Posterior vena cava (tissue), 2 donors: ENCODE measurements at regions not wholly inside any gene's neighbourhood (a gene's known extent, or its start where the extent isn't known, plus 50 kb on each side); places are given as distances from the start of the nearest gene placed in this dataset.

Source experiments
- DNase-seq: peaks from one replicate; pipeline ENCODE4 v3.0.0-alpha.2; 2020; ENCODE audit warnings: low spot score
- intact Hi-C, 2 donors: fragments of 100-400 bp; cut with DNase I; formaldehyde crosslinking; loops; one replicate each; pipeline versions ENCODE4 v1.14.1 to v1.14.2; 2022 to 2023
- donor health status: DM: yes; HTN: yes; CAD: no.
- donor health status: DM: yes; HTN: yes; CAD: no.

- DNase-seq, result no peak
- intact Hi-C loops, result no loop called here
These were observed 896.1 kb downstream of the CCSER2 start for GRCh38 chr10:85224366-85224940.

- DNase-seq, result no peak
- intact Hi-C loops, result no loop called here
These were observed 896.9 kb downstream of the CCSER2 start for GRCh38 chr10:85225311-85225710.

- no peak for DNase-seq
- intact Hi-C loops, result no loop called here
These were observed 898.2 kb downstream of the CCSER2 start for GRCh38 chr10:85226596-85226995.

GRCh38 chr10:85228726-85229125 is 900.3 kb downstream of the CCSER2 start:
- intact Hi-C loops, result no loop called here
- no peak for DNase-seq

GRCh38 chr10:85231534-85232270 is 903.3 kb downstream of the CCSER2 start:
- intact Hi-C loops, result no loop called here
- DNase-seq, result no peak

GRCh38 chr10:85235258-85235657 is 906.9 kb downstream of the CCSER2 start:
- intact Hi-C loops, result no loop called here
- no peak for DNase-seq

GRCh38 chr10:85238676-85239075 is 910.3 kb downstream of the CCSER2 start:
- intact Hi-C loops, result no loop called here
- no peak for DNase-seq

GRCh38 chr10:85250304-85250703 is 921.9 kb downstream of the CCSER2 start:
- no peak for DNase-seq
- intact Hi-C loops, result no loop called here

- intact Hi-C loops, result no loop called here
- no peak for DNase-seq
These were observed 928.1 kb downstream of the CCSER2 start for GRCh38 chr10:85256481-85256880.

GRCh38 chr10:85259908-85260307 is 931.5 kb downstream of the CCSER2 start:
- intact Hi-C loops, result no loop called here

GRCh38 chr10:85262992-85263391 is 934.6 kb downstream of the CCSER2 start:
- no peak for DNase-seq
- intact Hi-C loops, result no loop called here

More at GRCh38 chr10:85259908-85260307, 931.5 kb downstream of the CCSER2 start:
- DNase-seq, result no peak

GRCh38 chr10:85265121-85265520 is 936.7 kb downstream of the CCSER2 start:
- intact Hi-C loops, result no loop called here
- no peak for DNase-seq

GRCh38 chr10:85266808-85267207 is 938.4 kb downstream of the CCSER2 start:
- intact Hi-C loops, result no loop called here
- no peak for DNase-seq

GRCh38 chr10:85280014-85280413 is 951.6 kb downstream of the CCSER2 start:
- DNase-seq, result no peak
- intact Hi-C loops, result no loop called here

GRCh38 chr10:85284778-85285770 is 956.7 kb downstream of the CCSER2 start:
- intact Hi-C loops, result no loop called here
- DNase-seq, result no peak

GRCh38 chr10:85293483-85293882 is 965.1 kb downstream of the CCSER2 start:
- intact Hi-C loops, result no loop called here

GRCh38 chr10:85311613-85312337 is 983.4 kb downstream of the CCSER2 start:
- intact Hi-C loops, result no loop called here

More at GRCh38 chr10:85293483-85293882, 965.1 kb downstream of the CCSER2 start:
- DNase-seq, result no peak

GRCh38 chr10:85315657-85316056 is 987.3 kb downstream of the CCSER2 start:
- DNase-seq, result no peak
- intact Hi-C loops, result no loop called here

More at GRCh38 chr10:85311613-85312337, 983.4 kb downstream of the CCSER2 start:
- DNase-seq, result no peak

GRCh38 chr10:85316276-85316675 is 987.9 kb downstream of the CCSER2 start:
- intact Hi-C loops, result no loop called here

More at GRCh38 chr10:85316276-85316675, 987.9 kb downstream of the CCSER2 start:
- no peak for DNase-seq
